H1 (cell line): ENCODE measurements at regions not wholly inside any gene's neighbourhood (a gene's known extent, or its start where the extent isn't known, plus 50 kb on each side); places are given as distances from the start of the nearest gene placed in this dataset.

Source experiments
- CTCF ChIA-PET: fragments of 300-600 bp; sonication (Branson Sonifier 250); formaldehyde crosslinking; loops from one replicate; lab custom pipeline; 2021; ENCODE audit not compliant: partially characterized antibody; lab: Charles Lee
- POLR2A ChIA-PET: fragments of 300-600 bp; sonication (Branson Sonifier 250); formaldehyde crosslinking; loops from one replicate; lab custom pipeline; 2021; ENCODE audit warnings: inconsistent platforms; ENCODE audit not compliant: partially characterized antibody; lab: Charles Lee
- DNase-seq, 2 experiments: peaks; one replicate each; pipeline versions ENCODE4 v3.0.0 to v3.0.0-alpha.2; 2010 to 2022; ENCODE audit warnings: low spot score in 2 of 2, low read depth in 1 of 2, mixed read lengths in 1 of 2
- FAIRE-seq: peaks from 2 replicates; lab custom pipeline; 2011; peaks lifted over from hg19 to GRCh38; lab: Jason Lieb, UNC
- H2AFZ ChIP-seq: 2 replicates; pipeline ENCODE4 v1.8.1; 2012; ENCODE audit warnings: low read length, inconsistent platforms
- H2AK5ac ChIP-seq: 2 replicates; pipeline ENCODE4 v1.6.1; 2013; ENCODE audit warnings: low read depth, low read length
- H2BK120ac ChIP-seq: replicated peaks from 2 replicates; pipeline ENCODE3; 2013; ENCODE audit warnings: low read depth, low read length, inconsistent platforms
- H2BK12ac ChIP-seq: 2 replicates; pipeline ENCODE4 v1.6.1; 2013; ENCODE audit warnings: low read depth, low read length
- H2BK15ac ChIP-seq: 2 replicates; pipeline ENCODE4 v1.6.1; 2013; ENCODE audit warnings: low read length
- H2BK20ac ChIP-seq: 2 replicates; pipeline ENCODE4 v1.6.1; 2013; ENCODE audit warnings: low read length
- H2BK5ac ChIP-seq: 2 replicates; pipeline ENCODE4 v1.6.1; 2013; ENCODE audit warnings: low read depth, low read length
- H3K14ac ChIP-seq: 2 replicates; pipeline ENCODE4 v1.6.1; 2013; ENCODE audit warnings: inconsistent platforms; ENCODE audit not compliant: insufficient read length
- H3K18ac ChIP-seq: 2 replicates; pipeline ENCODE4 v1.6.1; 2013; ENCODE audit warnings: low read length; ENCODE audit errors: extremely low read depth
- H3K23ac ChIP-seq: 2 replicates; pipeline ENCODE4 v1.6.1; 2013; ENCODE audit warnings: inconsistent platforms; ENCODE audit not compliant: insufficient read length
- H3K23me2 ChIP-seq: 2 replicates; pipeline ENCODE4 v1.6.1; 2013; ENCODE audit warnings: low read depth, low read length
- H3K27ac ChIP-seq: 2 replicates; pipeline ENCODE4 v1.6.1; 2011; ENCODE audit warnings: low read depth, low read length, inconsistent platforms
- H3K27me3 ChIP-seq, 4 experiments: replicated peaks in 1 of 4; 1 replicate in 1 of 4; 2 replicates in 3 of 4; pipeline versions ENCODE4 v1.6.1 to v1.8.1; 2011 to 2013; ENCODE audit warnings: low read length in 3 of 4, mild to moderate bottlenecking in 3 of 4, inconsistent platforms in 2 of 4, mixed read lengths in 2 of 4, moderate library complexity in 1 of 4; ENCODE audit not compliant: control insufficient read depth in 3 of 4, insufficient read depth in 3 of 4; ENCODE audit errors: extremely low read depth in 1 of 4
- H3K36me3 ChIP-seq, 4 experiments: 2 replicates each; pipeline versions ENCODE4 v1.6.1 to v1.8.1; 2011 to 2013; ENCODE audit warnings: mild to moderate bottlenecking in 4 of 4, low read length in 3 of 4, moderate library complexity in 2 of 4, control low read depth in 1 of 4, inconsistent platforms in 1 of 4; ENCODE audit not compliant: insufficient read depth in 4 of 4, control insufficient read depth in 2 of 4
- H3K4ac ChIP-seq: replicated peaks from 2 replicates; pipeline ENCODE3; 2013; ENCODE audit warnings: low read length, low read depth, mixed read lengths, inconsistent platforms; ENCODE audit not compliant: insufficient read length
- H3K4me1 ChIP-seq, 4 experiments: replicated peaks in 1 of 4; 1 replicate in 1 of 4; 2 replicates in 3 of 4; pipeline versions ENCODE4 v1.6.1 to v1.8.1; 2011 to 2013; ENCODE audit warnings: low read length in 3 of 4, inconsistent platforms in 2 of 4, mixed read lengths in 1 of 4; ENCODE audit not compliant: insufficient read depth in 4 of 4, control insufficient read depth in 3 of 4
- H3K4me2 ChIP-seq, 2 experiments: 2 replicates each; pipeline versions ENCODE4 v1.6.1 to v1.8.1; 2011 to 2013; ENCODE audit warnings: low read depth in 2 of 2, low read length in 2 of 2, control low read depth in 1 of 2, inconsistent platforms in 1 of 2, mild to moderate bottlenecking in 1 of 2; ENCODE audit not compliant: insufficient read depth in 1 of 2
- H3K4me3 ChIP-seq, 4 experiments: fragments of 200-600, 300-600 bp in 1 of 4; sonication (generic), shearing (Covaris generic), sonication (Bioruptor Twin) in 1 of 4; 2 replicates each; pipeline versions ENCODE4 v1.5.1 to v1.8.1; 2011 to 2016; ENCODE audit warnings: low read length in 4 of 4, low read depth in 3 of 4, control low read depth in 2 of 4, inconsistent platforms in 2 of 4, mild to moderate bottlenecking in 2 of 4, mixed read lengths in 1 of 4, moderate library complexity in 1 of 4; ENCODE audit not compliant: insufficient read depth in 2 of 4; ENCODE audit errors: extremely low read depth in 1 of 4
- H3K56ac ChIP-seq: replicated peaks from 2 replicates; pipeline ENCODE3; 2013; ENCODE audit warnings: low read depth, mild to moderate bottlenecking, mixed read lengths, low read length, inconsistent platforms; ENCODE audit not compliant: insufficient read length
- H3K79me1 ChIP-seq: 2 replicates; pipeline ENCODE4 v1.6.1; 2013; ENCODE audit warnings: low read depth, low read length, control low read depth
- H3K79me2 ChIP-seq, 2 experiments: 2 replicates each; pipeline versions ENCODE4 v1.6.1 to v1.8.1; 2012 to 2013; ENCODE audit warnings: low read length in 2 of 2, mild to moderate bottlenecking in 2 of 2, inconsistent platforms in 1 of 2; ENCODE audit not compliant: insufficient read depth in 2 of 2, control insufficient read depth in 1 of 2
- H3K9ac ChIP-seq, 4 experiments: replicated peaks in 1 of 4; 1 replicate in 1 of 4; 2 replicates in 3 of 4; pipeline versions ENCODE4 v1.6.1 to v1.8.1; 2011 to 2013; ENCODE audit warnings: low read depth in 3 of 4, low read length in 3 of 4, control low read depth in 2 of 4, mild to moderate bottlenecking in 2 of 4, moderate library complexity in 2 of 4, inconsistent platforms in 1 of 4; ENCODE audit errors: extremely low read depth in 1 of 4
- H3K9me3 ChIP-seq, 2 experiments: 2 replicates each; pipeline versions ENCODE4 v1.6.1 to v1.8.1; 2012 to 2013; ENCODE audit warnings: mild to moderate bottlenecking in 2 of 2, moderate library complexity in 2 of 2, control low read depth in 1 of 2, inconsistent platforms in 1 of 2, low read depth in 1 of 2, low read length in 1 of 2, mixed read lengths in 1 of 2; ENCODE audit not compliant: insufficient read depth in 2 of 2
- H4K20me1 ChIP-seq, 2 experiments: replicated peaks in 1 of 2; 2 replicates each; pipeline versions ENCODE3 to v1.8.1; 2011 to 2013; ENCODE audit warnings: inconsistent platforms in 2 of 2, low read length in 2 of 2, mild to moderate bottlenecking in 1 of 2; ENCODE audit not compliant: insufficient read depth in 2 of 2, control insufficient read depth in 1 of 2
- H4K5ac ChIP-seq: 2 replicates; pipeline ENCODE4 v1.6.1; 2013; ENCODE audit warnings: low read length, low read depth, mixed read lengths, inconsistent platforms; ENCODE audit not compliant: insufficient read length
- H4K8ac ChIP-seq: 2 replicates; pipeline ENCODE4 v1.8.0; 2013; ENCODE audit warnings: mild to moderate bottlenecking, moderate library complexity, low read length, inconsistent platforms; ENCODE audit not compliant: insufficient read depth; ENCODE audit errors: extremely low read depth
- H4K91ac ChIP-seq: replicated peaks from 2 replicates; pipeline ENCODE3; 2013; ENCODE audit warnings: low read length, mixed read lengths, inconsistent platforms; ENCODE audit not compliant: insufficient read length
- GABPA ChIP-seq: IDR thresholded peaks from 2 replicates; pipeline ENCODE4 v1.6.1; 2011; ENCODE audit warnings: mild to moderate bottlenecking, low read length, moderate library complexity, borderline replicate concordance; ENCODE audit not compliant: insufficient read depth
- HDAC2 ChIP-seq, 2 experiments: fragments of 300-600 bp in 1 of 2; sonication (generic) in 1 of 2; IDR thresholded peaks; 2 replicates each; pipeline ENCODE4 v1.6.1; 2011 to 2012; ENCODE audit warnings: low read depth in 2 of 2, low read length in 2 of 2, mild to moderate bottlenecking in 2 of 2, moderate library complexity in 2 of 2, borderline replicate concordance in 1 of 2, inconsistent platforms in 1 of 2
- POLR2A ChIP-seq, 2 experiments: IDR thresholded peaks; 1 replicate in 1 of 2; 2 replicates in 1 of 2; pipeline ENCODE4 v1.6.1; 2011; ENCODE audit warnings: low read depth in 2 of 2, low read length in 2 of 2, mild to moderate bottlenecking in 2 of 2; ENCODE audit errors: control extremely low read depth in 1 of 2
- POLR2AphosphoS5 ChIP-seq: IDR thresholded peaks from 2 replicates; pipeline ENCODE4 v1.6.1; 2011; ENCODE audit warnings: low read depth, low read length
- RFX5 ChIP-seq: IDR thresholded peaks from 2 replicates; pipeline ENCODE4 v1.6.1; 2011; ENCODE audit warnings: low read depth, low read length, improper control_type of control experiment, borderline replicate concordance

DNA sequence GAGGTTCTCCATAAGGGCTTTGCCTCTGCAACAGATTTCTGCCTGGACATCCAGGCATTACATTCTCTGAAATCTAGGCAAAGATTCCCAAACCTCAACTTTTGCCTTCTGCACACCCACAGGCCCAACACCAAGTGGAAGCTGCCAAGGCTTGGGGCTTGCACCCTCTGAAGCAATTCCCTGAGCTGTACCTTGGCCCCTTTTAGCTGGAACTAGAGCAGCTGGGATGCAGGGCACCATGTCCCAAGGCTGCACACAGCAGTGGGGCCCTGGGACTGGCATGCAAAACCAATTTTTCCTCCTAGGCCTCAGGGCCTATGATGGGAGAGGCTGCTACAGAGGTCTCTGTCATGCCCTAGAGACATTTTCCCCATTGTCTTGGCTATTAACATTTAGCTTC, 943.2 kb downstream of the PCDH17 start:
- POLR2A ChIA-PET: no interaction called here
- H3K23me2 ChIP-seq: no peaks in the 10 kb centered on the region
- no peak overlapping the region for H4K5ac ChIP-seq
- H3K14ac ChIP-seq: no peak overlapping the region
- no peaks in the 10 kb centered on the region for H3K36me3 ChIP-seq
- H3K9ac ChIP-seq: no peak overlapping the region
- no peak overlapping the region for H3K56ac ChIP-seq
- H2BK15ac ChIP-seq: no peak overlapping the region
- H3K79me1 ChIP-seq: no peaks in the 10 kb centered on the region
- H3K4ac ChIP-seq: no peak overlapping the region
- no peak overlapping the region for H2BK12ac ChIP-seq
- H3K23ac ChIP-seq: no peak overlapping the region
- no peak overlapping the region for H3K18ac ChIP-seq
- no peaks in the 10 kb centered on the region for H4K20me1 ChIP-seq
- H2AFZ ChIP-seq: no peak overlapping the region
- H3K79me2 ChIP-seq: no peaks in the 10 kb centered on the region
- no peak overlapping the region for H3K4me2 ChIP-seq
- H2BK20ac ChIP-seq: no peak overlapping the region
- peaks cover 3 to 4% of the 10 kb centered on the region in 2 experiments; a peak in 3 of 4 replicates for H3K9me3 ChIP-seq
- CTCF ChIA-PET: interaction anchor here (0.9 kb wide), 1 partner anchor 10 kb away, joined by 3 read pairs; no protein-coding TSS in a partner anchor
- no peak overlapping the region for H2BK120ac ChIP-seq
- DNase-seq (no peak), FAIRE-seq (no peak)
- no peaks in the 10 kb centered on the region for H3K27me3 ChIP-seq
- no peak overlapping the region for H3K4me3 ChIP-seq
- no peak overlapping the region for H4K8ac ChIP-seq
- H3K4me1 ChIP-seq: no peaks in the 10 kb centered on the region
- H2AK5ac ChIP-seq: no peak overlapping the region
- H4K91ac ChIP-seq: no peak overlapping the region
- H2BK5ac ChIP-seq: no peak overlapping the region
- H3K27ac ChIP-seq: no peak overlapping the region
- TF ChIP-seq RFX5 (no peak), HDAC2 (IDR thresholded peaks at IDR 0.05; ENCODE audit: borderline replicate concordance in 1 of 2, low read depth in 2 of 2, low read length in 2 of 2) (no peak), POLR2AphosphoS5 (no peak), GABPA (no peak), POLR2A (IDR thresholded peaks at IDR 0.05; ENCODE audit: control extremely low read depth in 1 of 2, low read depth in 2 of 2, low read length in 2 of 2) (no peak)
